Esophagus (tissue), 2 donors: ENCODE measurements at regions not wholly inside any gene's neighbourhood (a gene's known extent, or its start where the extent isn't known, plus 50 kb on each side); places are given as distances from the start of the nearest gene placed in this dataset.

Source experiments
- H3K27ac ChIP-seq, 2 donors: one replicate each; pipeline ENCODE4 v1.5.1; 2013; ENCODE audit warnings: low read depth in 2 of 2, mild to moderate bottlenecking in 2 of 2, inconsistent platforms in 1 of 2, low read length in 1 of 2, moderate library complexity in 1 of 2
- H3K27me3 ChIP-seq, 2 donors: one replicate each; pipeline ENCODE4 v1.6.1; 2013; ENCODE audit warnings: low read length in 2 of 2, control low read depth in 1 of 2, mild to moderate bottlenecking in 1 of 2; ENCODE audit not compliant: insufficient read depth in 2 of 2, control insufficient read depth in 1 of 2
- H3K36me3 ChIP-seq, 2 donors: one replicate each; pipeline ENCODE4 v1.6.1; 2013; ENCODE audit warnings: low read length in 1 of 2; ENCODE audit not compliant: control insufficient read depth in 2 of 2, insufficient read depth in 2 of 2
- H3K4me1 ChIP-seq, 2 donors: one replicate each; pipeline ENCODE4 v1.6.1; 2013; ENCODE audit warnings: low read length in 1 of 2; ENCODE audit not compliant: control insufficient read depth in 2 of 2, insufficient read depth in 2 of 2
- H3K4me3 ChIP-seq, 2 donors: one replicate each; pipeline ENCODE4 v1.5.1; 2013; ENCODE audit warnings: low read length in 2 of 2, mild to moderate bottlenecking in 2 of 2, low read depth in 1 of 2, moderate library complexity in 1 of 2
- H3K9me3 ChIP-seq, 2 donors: one replicate each; pipeline ENCODE4 v1.6.1; 2013; ENCODE audit warnings: mild to moderate bottlenecking in 2 of 2, low read depth in 1 of 2, low read length in 1 of 2, moderate library complexity in 1 of 2; ENCODE audit not compliant: control insufficient read depth in 2 of 2, insufficient read depth in 1 of 2
- WGBS, 2 donors: extraction: QIAGEN DNeasy Blood & Tissue Kit; methylation state at CpG; one replicate each; pipeline ENCODE4 v1.1.7; 2013; 5-methylcytosine and 5-hydroxymethylcytosine counted together
- donor health status: healthy with polysubstance abuse.
- donor health status: Bipolar disorder and iron deficiency.

GRCh38 chr2:240322991-240323390, 112.5 kb upstream of the GPC1 start:
- no peaks in the 10 kb centered on the region for H3K9me3 ChIP-seq
- no peaks in the 10 kb centered on the region for H3K27me3 ChIP-seq
- no peaks in the 10 kb centered on the region for H3K36me3 ChIP-seq
- no peak overlapping the region for H3K27ac ChIP-seq
- WGBS, 2 donors: 85% methylated on average over 25 of the region's 25 CpGs
- no peak overlapping the region for H3K4me3 ChIP-seq
- peaks cover 4 to 20% of the 10 kb centered on the region in 2 donors for H3K4me1 ChIP-seq

- WGBS, 2 donors: 75 to 79% methylated on average over 26 to 28 of the region's 28 CpGs
Observed at GRCh38 chr2:240323601-240324291, 111.7 kb upstream of the GPC1 start.

GRCh38 chr2:240324312-240325015, 111.0 kb upstream of the GPC1 start:
- Histone ChIP-seq H3K4me1 (peaks cover 4 to 20% of the 10 kb centered on the region in 2 donors), H3K4me3 (no peak overlapping the region), H3K36me3 (no peaks in the 10 kb centered on the region), H3K27ac (no peak overlapping the region), H3K27me3 (no peaks in the 10 kb centered on the region), H3K9me3 (no peaks in the 10 kb centered on the region)
- 62 to 77% methylated on average over 25 of the region's 25 CpGs for WGBS, 2 donors

More at GRCh38 chr2:240323601-240324291, 111.7 kb upstream of the GPC1 start:
- Histone ChIP-seq H3K36me3 (no peaks in the 10 kb centered on the region), H3K4me3 (no peak overlapping the region), H3K27me3 (no peaks in the 10 kb centered on the region), H3K9me3 (no peaks in the 10 kb centered on the region), H3K4me1 (peaks cover 4 to 20% of the 10 kb centered on the region in 2 donors), H3K27ac (no peak overlapping the region)

- Histone ChIP-seq H3K4me3 (no peak overlapping the region), H3K27ac (no peak overlapping the region), H3K4me1 (peaks cover 4 to 14% of the 10 kb centered on the region in 2 donors), H3K27me3 (no peaks in the 10 kb centered on the region), H3K9me3 (no peaks in the 10 kb centered on the region), H3K36me3 (no peaks in the 10 kb centered on the region)
- 72 to 76% methylated on average over 25 of the region's 25 CpGs for WGBS, 2 donors
Observed at GRCh38 chr2:240325016-240326007, 110.2 kb upstream of the GPC1 start.

GRCh38 chr2:240326246-240326645, 109.2 kb upstream of the GPC1 start:
- H3K9me3 ChIP-seq: no peaks in the 10 kb centered on the region
- H3K36me3 ChIP-seq: no peaks in the 10 kb centered on the region
- WGBS, 2 donors: 68 to 70% methylated on average over 4 of the region's 4 CpGs
- H3K4me1 ChIP-seq: peaks cover 0 to 11% of the 10 kb centered on the region in 2 donors
- no peak overlapping the region for H3K4me3 ChIP-seq
- H3K27me3 ChIP-seq: no peaks in the 10 kb centered on the region
- no peak overlapping the region for H3K27ac ChIP-seq

GRCh38 chr2:240326886-240327285, 108.6 kb upstream of the GPC1 start:
- H3K4me1 ChIP-seq: peaks cover 0 to 11% of the 10 kb centered on the region in 2 donors
- no peaks in the 10 kb centered on the region for H3K9me3 ChIP-seq
- H3K27ac ChIP-seq: no peak overlapping the region
- H3K36me3 ChIP-seq: no peaks in the 10 kb centered on the region
- H3K4me3 ChIP-seq: no peak overlapping the region
- 79 to 89% methylated on average over 9 of the region's 9 CpGs for WGBS, 2 donors
- no peaks in the 10 kb centered on the region for H3K27me3 ChIP-seq

- Histone ChIP-seq H3K36me3 (no peaks in the 10 kb centered on the region), H3K4me3 (no peak overlapping the region), H3K27ac (no peak overlapping the region), H3K4me1 (peaks cover 0 to 11% of the 10 kb centered on the region in 2 donors), H3K27me3 (no peaks in the 10 kb centered on the region), H3K9me3 (no peaks in the 10 kb centered on the region)
- WGBS, 2 donors: 90% methylated on average over 10 of the region's 10 CpGs
Observed at GRCh38 chr2:240327566-240327965, 107.9 kb upstream of the GPC1 start.

GRCh38 chr2:240328526-240328925, 106.9 kb upstream of the GPC1 start:
- 85 to 90% methylated on average over 10 of the region's 10 CpGs for WGBS, 2 donors
- H3K27ac ChIP-seq: no peak overlapping the region
- H3K9me3 ChIP-seq: no peaks in the 10 kb centered on the region
- H3K4me1 ChIP-seq: peaks cover 0 to 11% of the 10 kb centered on the region in 2 donors
- no peak overlapping the region for H3K4me3 ChIP-seq
- H3K27me3 ChIP-seq: no peaks in the 10 kb centered on the region
- H3K36me3 ChIP-seq: no peaks in the 10 kb centered on the region

- Histone ChIP-seq H3K9me3 (no peaks in the 10 kb centered on the region), H3K36me3 (no peaks in the 10 kb centered on the region), H3K27ac (no peak overlapping the region), H3K4me1 (peaks cover 0 to 11% of the 10 kb centered on the region in 2 donors), H3K27me3 (no peaks in the 10 kb centered on the region), H3K4me3 (no peak overlapping the region)
- WGBS, 2 donors: 83 to 88% methylated on average over 10 of the region's 10 CpGs
Observed at GRCh38 chr2:240329116-240329665, 106.3 kb upstream of the GPC1 start.
